IPS-NIHi7 (cell line): ENCODE measurements at regions not wholly inside any gene's neighbourhood (a gene's known extent, or its start where the extent isn't known, plus 50 kb on each side); places are given as distances from the start of the nearest gene placed in this dataset.
"Not testable (repeated sequence)": the region's sequence is repeated elsewhere in the genome, so short reads cannot be mapped to it uniquely, and the experiment has no call there.

ENCODE experiments used
- DNase-seq: peaks from one replicate; pipeline ENCODE4 v3.0.0; 2012; ENCODE audit warnings: mixed read lengths; ENCODE audit errors: extremely low spot score

GRCh38 chr5:101520417-101520816, 617.3 kb upstream of the ST8SIA4 start:
- no peak for DNase-seq

DNA sequence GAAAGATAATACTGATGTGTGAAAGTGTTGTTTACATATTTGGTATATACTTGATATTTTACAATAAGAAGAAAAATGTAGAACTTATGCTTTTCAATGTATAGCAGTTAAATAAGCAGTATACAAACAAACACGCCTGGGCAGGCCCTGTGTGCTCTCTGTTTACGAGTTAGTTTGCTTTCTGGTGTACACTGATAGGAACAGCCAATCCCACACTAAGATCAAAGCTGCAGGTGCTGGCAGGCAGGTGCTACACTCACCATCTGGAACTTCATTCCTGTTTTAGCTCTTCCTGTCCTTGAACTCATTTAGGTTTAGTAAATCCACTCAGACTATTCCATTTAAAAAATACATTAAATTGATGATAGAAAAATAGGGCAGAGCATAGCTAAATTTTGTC, 614.7 kb upstream of the ST8SIA4 start:
- no peak for DNase-seq

DNA sequence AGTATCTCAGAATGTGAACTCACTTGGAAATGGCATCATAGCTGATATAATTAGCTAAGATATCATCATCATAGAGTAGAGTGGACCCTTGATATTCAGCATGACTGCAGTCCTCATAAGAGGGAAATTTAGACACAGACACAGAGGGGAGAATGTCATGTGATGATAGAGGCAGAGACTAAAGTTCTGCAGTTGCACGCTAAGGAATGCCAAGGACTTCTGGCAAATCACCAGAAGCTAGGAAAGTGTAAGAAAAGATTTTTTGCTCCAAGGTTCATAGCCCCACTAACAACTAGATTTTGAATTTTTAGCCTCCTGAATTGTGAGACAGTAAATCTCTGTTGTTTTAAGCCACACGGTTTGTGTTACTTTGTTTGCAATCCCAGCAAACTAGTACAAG, 612.6 kb upstream of the ST8SIA4 start:
- DNase-seq, result no peak

- DNase-seq, result no peak
Measured at GRCh38 chr5:101505891-101506570, 602.9 kb upstream of the ST8SIA4 start.

DNA sequence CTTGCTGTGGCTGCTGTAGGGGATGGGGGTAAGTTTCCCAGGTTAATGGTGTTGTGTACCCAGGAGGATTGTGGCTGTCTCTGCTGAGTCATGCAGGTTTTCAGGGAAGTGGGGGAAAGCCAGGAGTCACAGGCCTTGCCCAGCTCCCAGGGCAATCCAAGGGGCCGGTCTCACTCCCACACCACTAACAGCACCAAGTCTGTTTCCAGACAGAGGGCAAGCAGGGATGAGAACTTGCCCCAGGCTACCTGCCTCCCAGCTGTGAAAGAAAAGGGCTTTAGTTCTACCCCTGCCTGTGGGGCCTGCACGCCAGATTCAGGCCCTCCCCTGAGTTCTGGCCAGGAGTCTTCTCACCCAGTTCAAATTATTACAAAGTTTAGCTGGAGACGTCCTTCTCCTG, 579.8 kb upstream of the ST8SIA4 start:
- no peak for DNase-seq

- no peak for DNase-seq
Measured at GRCh38 chr5:101473483-101473882, 570.4 kb upstream of the ST8SIA4 start.

DNA sequence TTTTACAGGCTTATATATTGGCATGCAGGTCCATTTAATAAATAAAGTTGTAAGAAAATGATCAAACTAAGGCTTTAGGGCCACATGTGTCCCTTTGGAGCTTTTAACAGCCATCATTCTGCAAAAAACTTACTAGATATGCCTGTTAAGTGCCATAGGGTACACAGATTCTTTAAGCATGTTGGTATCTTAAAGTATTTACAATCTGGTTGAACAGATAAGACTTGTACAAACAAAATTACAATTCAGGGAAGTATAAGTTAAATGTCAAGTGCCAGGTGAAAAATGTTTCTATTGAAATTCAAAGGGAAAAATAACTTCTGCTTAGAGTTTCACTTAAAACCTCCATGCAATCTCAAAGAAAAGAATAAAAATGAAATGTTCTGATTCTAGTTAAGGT, 558.4 kb upstream of the ST8SIA4 start:
- DNase-seq, result no peak

DNA sequence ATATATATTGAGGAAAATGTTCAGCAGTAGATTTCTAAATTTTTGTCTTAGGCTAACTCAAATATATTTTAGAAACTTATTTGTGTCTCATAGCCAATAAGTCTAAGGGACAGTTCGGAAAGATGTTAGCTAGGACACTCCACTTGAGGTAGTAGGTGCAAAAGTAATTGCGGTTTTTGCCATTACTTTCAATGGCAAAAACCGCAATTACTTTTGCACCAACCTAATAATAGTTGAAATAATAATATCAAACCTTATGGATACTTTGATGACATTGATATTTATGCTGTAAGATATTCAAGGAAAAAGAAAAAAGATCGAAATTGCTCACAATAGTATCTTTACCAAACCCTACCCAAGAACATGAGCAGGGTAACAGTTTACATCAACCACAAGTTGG, 555.5 kb upstream of the ST8SIA4 start:
- DNase-seq, result no peak

DNA sequence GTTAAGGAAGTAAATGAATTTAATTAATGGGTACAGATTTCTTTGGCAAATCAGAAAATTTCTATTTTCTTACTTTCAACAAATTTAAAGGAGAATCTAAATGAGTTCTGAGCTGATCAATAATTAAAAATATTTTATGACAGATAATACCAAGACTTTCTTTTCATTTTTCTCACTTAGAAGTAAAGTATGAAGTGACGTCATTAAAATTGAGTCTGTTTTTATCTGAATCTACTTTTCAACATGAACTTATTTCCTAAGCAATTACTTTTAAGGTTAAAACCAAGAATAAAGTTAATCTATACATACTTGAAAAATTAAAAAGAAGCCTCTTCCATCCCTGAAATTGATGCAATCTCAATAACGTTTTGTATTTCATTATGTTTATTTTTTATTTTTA, 552.8 kb upstream of the ST8SIA4 start:
- no peak for DNase-seq

DNA sequence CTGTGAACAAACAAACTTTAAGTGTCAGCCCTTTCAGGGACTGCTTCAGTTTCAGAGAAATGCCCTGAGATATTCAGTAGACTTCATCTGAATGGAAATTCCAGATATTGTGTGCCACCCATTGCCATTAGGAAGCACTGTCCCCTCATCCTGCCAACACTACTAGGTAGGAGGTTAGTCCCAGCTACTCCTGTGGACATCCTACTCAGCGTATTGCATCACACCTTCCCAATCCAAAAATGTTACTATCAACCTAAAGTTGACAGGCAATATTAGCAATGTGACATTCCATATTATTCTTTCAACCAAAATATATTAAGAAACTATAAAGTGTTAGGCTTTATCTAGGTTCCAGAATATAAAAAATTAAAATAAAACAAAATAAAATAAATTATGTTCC, 552.0 kb upstream of the ST8SIA4 start:
- no peak for DNase-seq

- not testable (repeated sequence) for DNase-seq
Measured at GRCh38 chr5:101442281-101442680, 539.2 kb upstream of the ST8SIA4 start.

GRCh38 chr5:101440173-101440572, 537.1 kb upstream of the ST8SIA4 start:
- DNase-seq, result no peak

DNA sequence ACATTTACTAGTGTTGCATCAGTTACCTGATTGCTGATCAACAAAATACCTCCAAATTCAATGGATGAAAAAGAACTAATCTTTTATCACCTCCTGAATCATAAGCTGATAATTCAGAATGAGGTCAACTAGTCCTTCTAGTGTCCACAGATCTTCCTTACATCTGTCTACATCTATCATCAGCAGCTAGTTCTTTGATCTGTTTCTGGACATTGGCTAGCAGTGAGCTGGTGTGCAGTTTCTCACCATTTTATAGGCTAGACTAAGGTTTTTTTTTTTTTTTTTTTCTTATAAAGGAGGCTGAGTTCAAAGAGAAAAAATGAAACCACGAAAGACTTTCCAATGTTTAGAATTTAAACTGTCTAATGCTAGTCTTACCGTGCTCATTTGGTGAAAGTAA, 534.3 kb upstream of the ST8SIA4 start:
- DNase-seq, result no peak

DNA sequence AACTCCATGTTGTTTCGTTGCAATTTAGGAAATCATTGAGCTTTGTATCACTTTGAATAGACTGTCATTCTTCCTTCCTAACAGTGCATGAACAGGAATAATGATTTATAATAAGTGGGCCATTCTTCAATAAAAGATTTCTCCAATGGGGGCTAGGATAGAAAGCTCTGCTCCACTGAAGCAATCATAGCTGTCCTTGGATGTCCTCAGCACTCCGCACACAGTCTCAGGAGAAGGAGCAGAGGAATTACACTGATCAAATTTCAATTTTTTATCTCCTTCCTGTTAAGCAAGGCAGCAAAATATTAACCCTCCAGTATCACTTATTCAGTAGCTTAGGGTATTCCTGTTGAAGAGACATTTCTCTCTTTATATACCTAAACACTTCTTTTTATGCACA, 532.7 kb upstream of the ST8SIA4 start:
- DNase-seq, result no peak

DNA sequence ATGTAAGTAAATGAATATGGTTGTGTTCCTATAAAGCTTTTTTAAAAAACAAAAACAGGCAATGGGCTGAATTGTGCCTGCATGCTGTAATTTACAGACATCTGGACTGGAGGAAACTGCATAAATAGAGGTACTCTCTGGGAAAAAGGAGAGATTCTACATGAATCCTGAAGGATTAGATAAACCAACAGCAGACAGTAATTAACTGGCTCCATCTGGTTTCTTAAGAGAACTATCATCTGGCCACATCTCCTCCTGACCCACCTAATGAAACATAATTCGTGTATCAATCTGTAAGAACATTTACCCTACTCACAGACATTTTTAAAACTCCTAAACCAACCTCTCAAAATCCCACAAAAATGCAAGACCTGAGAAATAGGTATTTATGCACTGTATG, 528.1 kb upstream of the ST8SIA4 start:
- no peak for DNase-seq

DNA sequence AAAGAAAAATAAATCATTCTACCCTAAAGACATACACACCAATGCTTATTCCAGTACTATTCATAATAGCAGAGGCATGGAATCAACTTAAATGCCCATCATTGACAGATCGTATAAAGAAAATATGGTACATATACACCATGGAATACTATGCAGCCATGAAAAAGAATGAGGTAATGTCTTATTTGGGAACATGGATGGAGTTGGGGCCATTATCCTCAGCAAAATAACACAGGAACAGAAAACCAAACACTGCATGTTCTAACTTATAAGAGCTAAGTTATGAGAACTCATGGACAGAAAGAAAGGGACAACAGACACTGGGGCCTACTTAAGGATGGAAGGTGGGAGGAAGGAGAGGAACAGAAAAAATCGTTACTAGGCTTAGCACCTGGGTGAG, 527.5 kb upstream of the ST8SIA4 start:
- DNase-seq, result no peak

DNA sequence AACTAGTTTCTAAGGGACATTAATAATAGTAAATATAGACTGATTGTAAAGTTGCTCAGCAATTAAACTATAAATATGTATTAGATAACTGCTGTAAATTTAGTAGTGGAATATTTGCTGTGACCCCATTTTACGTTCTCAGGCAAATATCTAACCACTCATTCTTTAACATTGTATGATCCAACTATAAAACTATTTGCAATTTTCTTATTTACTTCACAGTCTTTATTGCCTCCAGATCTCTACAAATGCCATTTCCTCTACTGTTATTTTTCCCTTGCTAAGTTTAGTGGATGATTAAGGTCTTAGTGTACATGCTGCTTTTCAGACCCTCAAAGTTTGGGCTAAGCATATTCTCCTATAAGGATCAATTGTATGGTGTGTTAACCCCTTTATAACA, 526.2 kb upstream of the ST8SIA4 start:
- no peak for DNase-seq

DNA sequence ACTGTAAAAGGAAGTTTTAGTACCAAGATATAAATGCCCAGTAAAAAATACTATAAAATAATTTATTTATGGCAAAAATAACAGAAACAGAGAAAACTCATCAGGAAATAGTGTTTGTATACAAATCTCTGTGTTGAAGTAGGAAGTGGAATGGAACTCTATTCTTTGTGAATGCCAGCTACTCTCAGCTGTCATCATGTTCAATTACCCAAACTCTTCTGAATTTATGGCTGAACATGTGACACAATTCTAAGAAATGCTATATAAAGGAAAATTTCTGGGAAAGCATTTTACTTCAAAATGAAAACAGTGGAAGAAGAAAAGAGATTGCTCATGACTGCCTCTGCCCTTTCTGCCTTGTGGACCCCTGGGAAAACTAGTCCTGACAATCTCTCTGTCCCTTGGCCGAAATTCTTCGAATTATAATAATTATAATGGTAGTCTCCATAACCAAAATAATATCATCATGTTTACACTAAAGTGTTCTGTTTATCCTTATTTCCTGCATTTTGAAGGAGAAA, 522.3 kb upstream of the ST8SIA4 start:
- no peak for DNase-seq

DNA sequence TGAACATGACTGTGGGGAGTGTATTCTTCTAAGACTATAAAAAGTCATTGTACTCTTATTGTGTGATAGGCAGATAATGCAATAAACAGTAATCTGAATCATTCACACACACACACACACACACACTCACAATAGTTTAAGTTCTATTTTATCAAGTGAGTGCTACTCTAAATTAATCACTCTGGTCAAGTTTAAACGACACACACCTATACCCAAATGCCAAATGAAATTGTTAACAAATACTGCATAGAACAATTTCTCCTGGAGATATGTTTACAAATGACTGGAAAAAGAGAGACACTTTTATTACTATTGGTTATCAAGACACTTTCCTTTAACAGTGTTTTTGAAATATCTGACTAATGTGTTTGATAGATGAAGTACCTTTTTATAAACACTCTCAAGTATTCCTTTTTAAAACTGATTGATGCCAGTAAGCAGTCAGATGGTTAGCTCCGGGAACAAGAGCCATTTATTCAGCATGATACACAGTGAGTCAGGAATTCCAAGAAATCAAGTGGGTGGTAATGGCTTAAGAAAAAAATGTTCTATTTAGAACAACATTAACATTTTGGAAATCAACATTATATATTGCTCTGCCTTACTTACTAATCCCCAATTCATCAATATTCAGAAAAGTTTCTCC, 521.6 kb upstream of the ST8SIA4 start:
- DNase-seq, result no peak

DNA sequence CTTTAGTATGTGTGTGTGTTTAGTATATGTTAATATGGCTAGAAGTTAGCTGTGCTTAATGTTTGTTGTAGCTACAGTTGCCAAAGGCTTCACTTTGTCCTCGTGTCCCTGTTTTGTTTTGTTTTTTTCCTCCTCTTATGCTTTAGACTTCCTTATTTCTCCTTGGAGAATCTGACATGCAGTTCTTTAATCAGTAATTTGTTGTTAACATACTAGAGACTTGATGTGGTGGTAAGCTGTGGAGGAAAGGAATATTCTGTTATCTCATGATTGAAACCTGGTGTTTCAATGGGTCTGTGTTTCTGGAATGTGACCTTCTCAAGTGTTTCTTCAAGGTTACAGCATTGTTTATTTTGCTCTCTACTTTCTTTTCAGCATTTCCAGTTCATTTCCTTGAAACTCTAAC, 515.6 kb upstream of the ST8SIA4 start:
- DNase-seq, result no peak

DNA sequence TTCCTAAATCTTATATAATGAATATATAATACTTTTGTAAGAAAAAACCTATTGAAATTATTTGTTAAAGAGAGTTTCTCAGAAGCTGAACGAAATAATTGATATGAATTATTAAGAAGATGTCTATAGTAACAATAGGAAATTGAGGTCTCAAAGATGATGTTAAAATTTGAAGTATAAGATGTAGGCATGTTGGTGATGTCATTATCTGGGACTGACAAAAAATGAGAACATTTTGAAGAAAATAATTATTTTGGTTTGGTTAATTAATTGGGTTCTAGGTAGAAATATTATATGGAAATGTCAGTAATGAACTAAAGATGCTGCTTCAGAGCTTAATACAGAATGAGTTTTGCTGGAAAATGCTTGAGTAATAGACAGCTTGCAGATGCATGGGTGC, 501.4 kb upstream of the ST8SIA4 start:
- no peak for DNase-seq

DNA sequence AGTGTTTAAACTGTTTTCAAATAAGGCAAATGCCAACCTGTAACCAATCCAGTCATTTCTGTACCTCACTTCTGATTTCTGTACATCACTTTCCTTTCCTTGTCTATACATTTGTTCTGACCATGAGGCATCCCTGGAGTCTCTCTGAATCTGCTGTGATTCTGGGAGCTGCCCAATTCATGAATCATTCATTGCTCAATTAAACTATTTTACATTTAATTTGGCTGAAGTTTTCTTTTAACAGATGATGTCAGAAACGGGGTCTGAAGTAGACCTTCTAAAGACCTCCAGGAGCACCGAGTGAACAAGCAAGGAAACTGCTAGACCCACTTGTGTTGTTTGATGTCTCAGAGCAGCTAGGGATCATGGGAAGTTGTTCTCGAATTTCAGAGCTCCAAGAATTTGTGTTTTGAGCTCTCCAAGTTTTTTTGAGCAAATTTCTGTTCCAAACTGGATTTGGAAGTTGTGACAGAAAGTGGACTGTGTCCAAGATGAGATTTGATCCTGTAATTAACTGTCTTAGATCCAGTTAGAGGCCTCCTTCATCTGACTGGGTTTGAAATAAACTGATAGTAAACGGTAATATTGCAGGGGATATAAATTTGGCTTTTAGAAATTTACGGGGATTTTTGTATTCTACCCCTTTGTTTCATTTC, 490.8 kb upstream of the ST8SIA4 start:
- no peak for DNase-seq
